ENCODE measurements at regions not wholly inside any gene's neighbourhood (a gene's known extent, or its start where the extent isn't known, plus 50 kb on each side); places are given as distances from the start of the nearest gene placed in this dataset.

DNA sequence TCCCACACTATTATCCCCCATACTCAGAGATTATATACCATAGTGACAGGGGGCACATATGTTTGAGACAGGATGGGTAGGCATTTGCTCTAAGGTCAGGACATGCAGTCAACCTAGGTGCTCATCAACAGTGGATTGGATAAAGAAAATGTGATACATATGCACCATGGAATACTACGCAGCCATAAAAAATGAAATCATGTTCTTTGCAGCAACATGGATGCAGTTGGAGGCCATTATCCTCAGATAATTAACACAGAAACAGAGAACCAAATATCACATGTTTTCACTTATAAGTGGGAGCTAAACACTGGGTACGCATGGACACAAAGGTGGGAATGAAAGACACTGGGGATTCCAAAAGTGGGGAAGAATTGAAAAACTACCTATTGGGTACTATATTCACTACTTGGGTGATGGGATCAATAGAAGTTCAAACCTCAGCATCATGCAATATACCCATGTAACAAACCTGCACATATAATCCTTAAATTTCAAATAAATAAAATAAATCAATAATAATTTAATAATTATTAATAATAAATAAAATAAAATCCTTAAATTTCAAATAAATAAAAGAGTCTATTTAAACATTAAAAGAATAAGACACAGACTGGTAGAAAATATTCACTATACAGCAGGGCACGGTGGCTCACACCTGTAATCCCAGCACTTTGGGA is 160.1 kb upstream of the CNOT2 start:
- TF ChIP-seq, protein P1, sequence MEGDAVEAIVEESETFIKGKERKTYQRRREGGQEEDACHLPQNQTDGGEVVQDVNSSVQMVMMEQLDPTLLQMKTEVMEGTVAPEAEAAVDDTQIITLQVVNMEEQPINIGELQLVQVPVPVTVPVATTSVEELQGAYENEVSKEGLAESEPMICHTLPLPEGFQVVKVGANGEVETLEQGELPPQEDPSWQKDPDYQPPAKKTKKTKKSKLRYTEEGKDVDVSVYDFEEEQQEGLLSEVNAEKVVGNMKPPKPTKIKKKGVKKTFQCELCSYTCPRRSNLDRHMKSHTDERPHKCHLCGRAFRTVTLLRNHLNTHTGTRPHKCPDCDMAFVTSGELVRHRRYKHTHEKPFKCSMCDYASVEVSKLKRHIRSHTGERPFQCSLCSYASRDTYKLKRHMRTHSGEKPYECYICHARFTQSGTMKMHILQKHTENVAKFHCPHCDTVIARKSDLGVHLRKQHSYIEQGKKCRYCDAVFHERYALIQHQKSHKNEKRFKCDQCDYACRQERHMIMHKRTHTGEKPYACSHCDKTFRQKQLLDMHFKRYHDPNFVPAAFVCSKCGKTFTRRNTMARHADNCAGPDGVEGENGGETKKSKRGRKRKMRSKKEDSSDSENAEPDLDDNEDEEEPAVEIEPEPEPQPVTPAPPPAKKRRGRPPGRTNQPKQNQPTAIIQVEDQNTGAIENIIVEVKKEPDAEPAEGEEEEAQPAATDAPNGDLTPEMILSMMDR (conservative IDR thresholded peaks at IDR 0.05) = no peak
- no peak for TF ChIP-seq EZH2 (IDR thresholded peaks at IDR 0.05; ENCODE audit: low read depth)

Data from PC-9 (cell line).